Stomach (tissue), 4 donors: ENCODE measurements at regions not wholly inside any gene's neighbourhood (a gene's known extent, or its start where the extent isn't known, plus 50 kb on each side); places are given as distances from the start of the nearest gene placed in this dataset.

Experiments
- CTCF ChIP-seq, 7 experiments: fragments of 450-650 bp in 4 of 7; fragments of 200-600 bp in 3 of 7; sonication (generic) in 3 of 7; IDR thresholded peaks; one replicate each; pipeline ENCODE4 v1.5.1; 2016 to 2019; ENCODE audit warnings: antibody characterized with exemption in 7 of 7, control low read depth in 2 of 7, mild to moderate bottlenecking in 1 of 7
- EP300 ChIP-seq: sonication (generic); formaldehyde crosslinking; IDR thresholded peaks from one replicate; pipeline ENCODE4 v1.6.1; 2017; ENCODE audit warnings: antibody characterized with exemption
- POLR2A ChIP-seq, 4 donors: fragments of 450-650 bp; IDR thresholded peaks; one replicate each; pipeline ENCODE4 v1.6.1; 2016; ENCODE audit warnings: antibody characterized with exemption in 4 of 4, control low read depth in 2 of 4, mild to moderate bottlenecking in 1 of 4, moderate library complexity in 1 of 4
- POLR2AphosphoS5 ChIP-seq, 3 donors: sonication (generic); formaldehyde crosslinking; IDR thresholded peaks; one replicate each; pipeline ENCODE4 v1.6.1; 2016; ENCODE audit warnings: antibody characterized with exemption in 3 of 3

GRCh38 chr4:12586242-12587006, 897.7 kb downstream of the RAB28 start:
- TF ChIP-seq CTCF (IDR thresholded peaks at IDR 0.05) (no peak), POLR2AphosphoS5 (IDR thresholded peaks at IDR 0.05) (no peak), POLR2A (IDR thresholded peaks at IDR 0.05) (no peak), EP300 (no peak)
